Neural cell (in vitro differentiated cells): ENCODE measurements at regions not wholly inside any gene's neighbourhood (a gene's known extent, or its start where the extent isn't known, plus 50 kb on each side); places are given as distances from the start of the nearest gene placed in this dataset.
A peak's percentile ranks its signal among the peaks of the same experiment; 100 is the strongest.

ENCODE experiments used
- H2AFZ ChIP-seq: fragments of 200-600, 300-800 bp; sonication (generic), shearing (Covaris generic); 2 replicates; pipeline ENCODE4 v1.6.0; 2014; ENCODE audit warnings: low read depth, mild to moderate bottlenecking, antibody characterized with exemption, low read length, moderate library complexity
- H3F3A ChIP-seq: fragments of 200-600 bp; shearing (Covaris generic); 2 replicates; pipeline ENCODE4 v1.6.1; 2016; ENCODE audit warnings: mild to moderate bottlenecking, moderate library complexity, mixed read lengths, antibody characterized with exemption, low read length; ENCODE audit not compliant: insufficient read depth, poor library complexity, severe bottlenecking
- H3K27ac ChIP-seq: fragments of 200-600, 300-800 bp; sonication (generic), shearing (Covaris generic); 2 replicates; pipeline ENCODE4 v1.5.1; 2014; ENCODE audit warnings: mild to moderate bottlenecking, low read length, moderate library complexity
- H3K27me3 ChIP-seq: fragments of 300-800, 200-600 bp; sonication (generic), shearing (Covaris generic); 2 replicates; pipeline ENCODE4 v1.6.0; 2014; ENCODE audit warnings: mild to moderate bottlenecking, low read depth, low read length, moderate library complexity; ENCODE audit not compliant: insufficient read depth
- H3K36me3 ChIP-seq: fragments of 300-800, 200-600 bp; sonication (generic), shearing (Covaris generic); 2 replicates; pipeline ENCODE4 v1.5.1; 2014; ENCODE audit warnings: mild to moderate bottlenecking, antibody characterized with exemption, low read length, moderate library complexity; ENCODE audit not compliant: insufficient read depth
- H3K4me2 ChIP-seq: fragments of 300-800, 200-600 bp; sonication (generic), shearing (Covaris generic); 2 replicates; pipeline ENCODE4 v1.6.0; 2014; ENCODE audit warnings: mild to moderate bottlenecking, low read length
- H3K4me3 ChIP-seq: fragments of 300-800, 200-600 bp; sonication (generic), shearing (Covaris generic); 2 replicates; pipeline ENCODE4 v1.5.1; 2014; ENCODE audit warnings: mild to moderate bottlenecking, low read length, moderate library complexity
- H3K79me2 ChIP-seq: fragments of 200-600 bp; shearing (Covaris generic); replicated peaks from 2 replicates; pipeline ENCODE4 v1.6.0; 2014; ENCODE audit warnings: mild to moderate bottlenecking, low read length, moderate library complexity; ENCODE audit not compliant: insufficient read depth
- H3K9ac ChIP-seq: fragments of 300-800, 200-600 bp; sonication (generic), shearing (Covaris generic); 2 replicates; pipeline ENCODE4 v1.6.1; 2016; ENCODE audit warnings: mild to moderate bottlenecking, low read length, mixed read lengths
- H3K9me2 ChIP-seq: fragments of 200-600 bp; shearing (Covaris generic); 2 replicates; pipeline ENCODE4 v1.6.1; 2016; ENCODE audit warnings: mild to moderate bottlenecking, low read length, mixed read lengths; ENCODE audit not compliant: insufficient read depth
- H3K9me3 ChIP-seq: fragments of 200-600, 300-800 bp; sonication (generic), shearing (Covaris generic); 2 replicates; pipeline ENCODE4 v1.6.1; 2016; ENCODE audit warnings: mild to moderate bottlenecking, mixed run types, low read length, moderate library complexity, mixed read lengths
- H4K20me1 ChIP-seq: fragments of 200-600 bp; shearing (Covaris generic); 2 replicates; pipeline ENCODE4 v1.6.1; 2016; ENCODE audit warnings: mild to moderate bottlenecking, mixed run types; ENCODE audit not compliant: insufficient read depth
- CTCF ChIP-seq: fragments of 450-650 bp; IDR thresholded peaks from 2 replicates; pipeline ENCODE4 v1.5.1; 2014; ENCODE audit warnings: antibody characterized with exemption, mild to moderate bottlenecking, moderate library complexity; ENCODE audit not compliant: poor library complexity, severe bottlenecking
- EP300 ChIP-seq: fragments of 450-650 bp; conservative IDR thresholded peaks from 2 replicates; pipeline ENCODE4 v1.6.1; 2014; ENCODE audit warnings: antibody characterized with exemption, mild to moderate bottlenecking, moderate library complexity; ENCODE audit not compliant: poor library complexity, severe bottlenecking
- EZH2 ChIP-seq: fragments of 200-600, 300-800 bp; shearing (Covaris generic), sonication (generic); IDR thresholded peaks from 2 replicates; pipeline ENCODE4 v1.6.1; 2014; ENCODE audit warnings: antibody characterized with exemption, low read length, borderline replicate concordance, mild to moderate bottlenecking; ENCODE audit not compliant: insufficient read depth, poor library complexity, severe bottlenecking
- MXI1 ChIP-seq: fragments of 450-650 bp; conservative IDR thresholded peaks from 2 replicates; pipeline ENCODE4 v1.6.1; 2014; ENCODE audit warnings: antibody characterized with exemption, mild to moderate bottlenecking; ENCODE audit not compliant: poor library complexity, severe bottlenecking
- POLR2AphosphoS5 ChIP-seq: IDR thresholded peaks from 2 replicates; pipeline ENCODE4 v1.6.1; 2012
- RAD21 ChIP-seq: fragments of 450-650 bp; conservative IDR thresholded peaks from 2 replicates; pipeline ENCODE4 v1.6.1; 2014; ENCODE audit warnings: antibody characterized with exemption, mild to moderate bottlenecking, moderate library complexity
- REST ChIP-seq: IDR thresholded peaks from 2 replicates; pipeline ENCODE4 v1.6.1; 2012; ENCODE audit warnings: borderline replicate concordance
- SMC3 ChIP-seq: fragments of 450-650 bp; conservative IDR thresholded peaks from 2 replicates; pipeline ENCODE4 v1.6.1; 2014; ENCODE audit warnings: antibody characterized with exemption, mild to moderate bottlenecking, moderate library complexity; ENCODE audit not compliant: poor library complexity
- TAF1 ChIP-seq: IDR thresholded peaks from 2 replicates; pipeline ENCODE4 v1.6.1; 2012; ENCODE audit warnings: low read depth

GRCh38 chr5:115354246-115354645, 57.8 kb upstream of the CCDC112 start:
- Histone ChIP-seq H3K4me3 (no peak overlapping the region), H3K9me2 (no peaks in the 10 kb centered on the region), H3K79me2 (no peaks in the 10 kb centered on the region), H3K4me2 (no peak overlapping the region), H4K20me1 (no peaks in the 10 kb centered on the region), H3K9me3 (no peaks in the 10 kb centered on the region), H3K36me3 (no peaks in the 10 kb centered on the region), H3F3A (no peaks in the 10 kb centered on the region), H2AFZ (no peak overlapping the region), H3K27me3 (no peaks in the 10 kb centered on the region), H3K9ac (no peak overlapping the region), H3K27ac (no peak overlapping the region)
- TF ChIP-seq SMC3 (no peak), CTCF (no peak), REST (no peak), TAF1 (no peak), POLR2AphosphoS5 (no peak), EP300 (no peak), RAD21 (no peak), EZH2 (no peak), MXI1 (no peak)

- H3K27ac ChIP-seq = peak overlapping the region; percentile 40
- H3F3A ChIP-seq = no peaks in the 10 kb centered on the region
- H3K36me3 ChIP-seq = no peaks in the 10 kb centered on the region
- H3K9ac ChIP-seq = no peak overlapping the region
- H3K4me2 ChIP-seq = no peak overlapping the region
- TF ChIP-seq EZH2 (no peak), SMC3 (no peak), POLR2AphosphoS5 (no peak), RAD21 (no peak), EP300 (no peak), CTCF (no peak), MXI1 (no peak)
- H3K79me2 ChIP-seq = no peaks in the 10 kb centered on the region
- no peaks in the 10 kb centered on the region for H3K9me3 ChIP-seq
- H4K20me1 ChIP-seq = no peaks in the 10 kb centered on the region
- no peaks in the 10 kb centered on the region for H3K9me2 ChIP-seq
- H3K4me3 ChIP-seq = no peak overlapping the region
- H2AFZ ChIP-seq = no peak overlapping the region
- H3K27me3 ChIP-seq = no peaks in the 10 kb centered on the region
Measured at GRCh38 chr5:115352571-115352970, 56.1 kb upstream of the CCDC112 start.
